ENCODE measurements at regions not wholly inside any gene's neighbourhood (a gene's known extent, or its start where the extent isn't known, plus 50 kb on each side); places are given as distances from the start of the nearest gene placed in this dataset.

DNA sequence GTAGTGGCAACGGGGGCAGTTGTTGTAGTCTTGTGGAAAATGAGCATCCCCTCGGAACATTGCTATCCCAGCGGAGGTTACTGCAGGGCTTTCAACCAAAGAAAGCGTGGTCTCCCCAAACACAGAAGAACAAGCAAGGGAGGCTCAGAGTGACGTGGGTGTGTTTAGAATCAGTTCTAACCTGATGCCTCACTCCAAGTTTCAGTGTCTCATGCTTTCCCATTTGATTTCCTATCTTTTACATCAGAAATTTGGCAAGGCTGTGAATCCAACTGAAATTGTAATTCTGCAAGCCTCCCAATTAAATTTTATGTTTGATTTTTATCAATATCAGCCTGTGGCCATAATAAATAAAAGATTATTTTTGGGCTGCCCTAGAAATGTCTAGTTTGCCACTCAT lies 156.1 kb upstream of the LNX1 start:
- no peak for TF ChIP-seq CTCF (IDR thresholded peaks at IDR 0.05)
- no peak for TF ChIP-seq NFIC (IDR thresholded peaks at IDR 0.05; ENCODE audit: borderline replicate concordance)
